Vagina (tissue), 2 donors: ENCODE measurements at regions not wholly inside any gene's neighbourhood (a gene's known extent, or its start where the extent isn't known, plus 50 kb on each side); places are given as distances from the start of the nearest gene placed in this dataset.
A peak's percentile ranks its signal among the peaks of the same experiment; 100 is the strongest.
"Not testable (repeated sequence)": the region's sequence is repeated elsewhere in the genome, so short reads cannot be mapped to it uniquely, and the experiment has no call there.

Experiments
- DNase-seq, 2 donors: peaks; one replicate each; pipeline ENCODE4 v3.0.0-alpha.2; 2017; ENCODE audit errors: extremely low spot score in 2 of 2
- H3K27ac ChIP-seq: fragments of 200-600 bp; sonication (generic); one replicate; pipeline ENCODE4 v1.5.1; 2019
- H3K27me3 ChIP-seq: fragments of 200-600 bp; sonication (generic); one replicate; pipeline ENCODE4 v1.5.1; 2019
- H3K36me3 ChIP-seq, 2 donors: fragments of 200-600 bp; sonication (generic); one replicate each; pipeline ENCODE4 v1.5.1; 2017 to 2019
- H3K4me1 ChIP-seq: fragments of 200-600 bp; sonication (generic); one replicate; pipeline ENCODE4 v1.5.1; 2019
- H3K4me3 ChIP-seq, 2 donors: fragments of 200-600 bp; sonication (generic); 1 replicate in 1 of 2; 2 replicates in 1 of 2; pipeline ENCODE4 v1.5.1; 2016 to 2019
- H3K9me3 ChIP-seq: fragments of 200-600 bp; sonication (generic); one replicate; pipeline ENCODE4 v1.5.1; 2019
- POLR2A ChIP-seq, 2 donors: fragments of 450-650 bp; IDR thresholded peaks; one replicate each; pipeline ENCODE4 v1.6.1; 2017; ENCODE audit warnings: antibody characterized with exemption in 2 of 2, mild to moderate bottlenecking in 2 of 2, moderate library complexity in 2 of 2
- POLR2AphosphoS5 ChIP-seq, 2 donors: sonication (generic); formaldehyde crosslinking; IDR thresholded peaks; one replicate each; pipeline ENCODE4 v1.9.0; 2017; ENCODE audit warnings: antibody characterized with exemption in 2 of 2, mild to moderate bottlenecking in 2 of 2, low read depth in 1 of 2; ENCODE audit not compliant: insufficient read depth in 1 of 2
- intact Hi-C: fragments of 100-400 bp; cut with DNase I; formaldehyde crosslinking; loops from one replicate; pipeline ENCODE4 v1.15.1; 2023
- TF ChIP-seq, protein P1 (sequence below), 3 experiments: fragments of 450-650 bp in 2 of 3; fragments of 200-600 bp in 1 of 3; sonication (generic) in 1 of 3; IDR thresholded peaks; one replicate each; pipeline ENCODE4 v1.5.1; 2017 to 2019; ENCODE audit warnings: antibody characterized with exemption in 3 of 3, mild to moderate bottlenecking in 2 of 3, moderate library complexity in 2 of 3

DNA sequence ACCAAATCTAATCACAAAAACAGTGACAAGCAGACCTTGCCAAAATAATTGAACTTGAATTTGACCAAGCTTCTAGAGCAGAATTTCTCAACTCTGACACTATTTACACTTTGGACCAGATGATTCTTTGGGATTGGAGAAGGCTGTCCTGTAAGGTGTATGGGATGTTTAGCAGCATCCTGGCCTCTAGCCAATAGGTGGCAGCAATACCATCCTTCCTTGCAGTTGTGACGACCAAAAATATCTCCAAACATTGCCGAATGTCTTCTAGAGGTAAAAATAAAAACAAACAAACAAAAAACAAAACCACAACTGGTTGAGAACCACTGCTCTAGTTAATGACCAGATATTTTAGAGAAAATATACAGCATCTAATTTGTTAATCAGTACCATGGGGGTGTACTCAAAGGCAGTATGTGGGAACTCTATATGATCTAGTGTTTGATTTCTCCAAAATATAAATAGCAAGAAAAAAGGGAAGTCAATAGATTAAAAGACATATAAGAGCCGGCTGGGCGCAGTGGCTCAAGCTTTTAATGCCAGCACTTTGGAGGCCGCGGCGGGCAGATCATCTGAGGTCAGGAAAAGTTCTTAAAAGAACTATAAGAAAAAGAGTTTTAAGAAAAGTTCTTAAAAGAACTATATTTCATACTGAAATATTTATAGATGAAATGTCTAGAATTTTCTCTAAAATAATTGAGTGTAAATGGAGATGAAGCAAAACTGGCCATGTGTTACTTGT is 60.9 kb upstream of the ZNF527 start:
- no peak for DNase-seq
- peaks cover 7% of the 10 kb centered on the region for H3K4me1 ChIP-seq
- no peaks in the 10 kb centered on the region for H3K9me3 ChIP-seq
- no peak overlapping the region for H3K27ac ChIP-seq
- no peaks in the 10 kb centered on the region for H3K27me3 ChIP-seq
- H3K36me3 ChIP-seq: no peaks in the 10 kb centered on the region
- intact Hi-C loops: no loop called here
- TF ChIP-seq, protein P1, sequence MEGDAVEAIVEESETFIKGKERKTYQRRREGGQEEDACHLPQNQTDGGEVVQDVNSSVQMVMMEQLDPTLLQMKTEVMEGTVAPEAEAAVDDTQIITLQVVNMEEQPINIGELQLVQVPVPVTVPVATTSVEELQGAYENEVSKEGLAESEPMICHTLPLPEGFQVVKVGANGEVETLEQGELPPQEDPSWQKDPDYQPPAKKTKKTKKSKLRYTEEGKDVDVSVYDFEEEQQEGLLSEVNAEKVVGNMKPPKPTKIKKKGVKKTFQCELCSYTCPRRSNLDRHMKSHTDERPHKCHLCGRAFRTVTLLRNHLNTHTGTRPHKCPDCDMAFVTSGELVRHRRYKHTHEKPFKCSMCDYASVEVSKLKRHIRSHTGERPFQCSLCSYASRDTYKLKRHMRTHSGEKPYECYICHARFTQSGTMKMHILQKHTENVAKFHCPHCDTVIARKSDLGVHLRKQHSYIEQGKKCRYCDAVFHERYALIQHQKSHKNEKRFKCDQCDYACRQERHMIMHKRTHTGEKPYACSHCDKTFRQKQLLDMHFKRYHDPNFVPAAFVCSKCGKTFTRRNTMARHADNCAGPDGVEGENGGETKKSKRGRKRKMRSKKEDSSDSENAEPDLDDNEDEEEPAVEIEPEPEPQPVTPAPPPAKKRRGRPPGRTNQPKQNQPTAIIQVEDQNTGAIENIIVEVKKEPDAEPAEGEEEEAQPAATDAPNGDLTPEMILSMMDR (IDR thresholded peaks at IDR 0.05): no peak
- TF ChIP-seq POLR2AphosphoS5 (IDR thresholded peaks at IDR 0.05; ENCODE audit: insufficient read depth in 1 of 2, low read depth in 1 of 2): no peak
- TF ChIP-seq POLR2A (IDR thresholded peaks at IDR 0.05): no peak
- H3K4me3 ChIP-seq: no peak overlapping the region

DNA sequence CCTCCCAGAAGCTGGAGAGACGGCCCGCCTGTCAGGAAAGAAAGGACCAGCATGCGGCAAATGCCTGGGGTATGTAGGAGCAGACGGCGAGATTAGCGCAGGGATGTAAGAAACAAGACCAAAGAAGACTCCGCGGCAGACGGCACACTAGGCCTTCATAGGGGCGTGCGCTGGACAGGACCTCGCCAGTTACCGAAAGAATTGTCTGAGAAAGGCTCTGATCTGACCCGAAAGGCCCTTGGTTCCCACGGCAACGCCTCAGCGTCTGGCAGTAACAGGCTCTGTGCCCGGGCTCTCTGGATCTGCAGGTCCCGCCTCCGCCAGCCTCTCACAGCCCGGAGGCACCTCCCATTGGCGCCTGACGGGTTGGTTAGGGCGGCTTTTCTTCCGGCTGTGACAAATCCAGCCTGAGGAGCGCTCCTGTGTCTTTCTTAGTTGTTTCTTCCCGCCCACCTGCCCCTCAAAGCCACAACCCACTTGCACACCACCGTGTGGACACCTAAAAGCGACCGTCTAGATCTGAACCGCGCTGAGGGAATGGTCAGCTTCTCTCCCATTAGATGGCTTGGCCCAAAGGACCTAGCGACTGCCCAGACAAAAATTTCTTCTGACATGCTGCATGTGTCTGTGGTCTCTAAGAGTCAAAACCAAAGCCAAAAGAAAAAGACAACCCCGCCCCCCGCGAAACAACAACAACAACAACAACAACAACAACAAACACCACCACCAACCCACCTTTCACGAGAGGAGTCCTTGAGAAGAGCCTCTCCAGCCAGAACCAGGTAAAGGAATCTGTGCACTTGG is 58.2 kb upstream of the ZNF527 start:
- H3K36me3 ChIP-seq, H3K27me3 ChIP-seq, DNase-seq, intact Hi-C loops, H3K9me3 ChIP-seq: not testable (repeated sequence)
- Histone ChIP-seq H3K27ac (peak overlapping the region; percentile 54), H3K4me1 (peaks cover 11% of the 10 kb centered on the region), H3K4me3 (peak overlapping the region; percentile 35 to 39)
- TF ChIP-seq POLR2AphosphoS5 (IDR thresholded peaks at IDR 0.05; ENCODE audit: insufficient read depth in 1 of 2, low read depth in 1 of 2): peak in 1 of 2 donors; percentile 48

DNA sequence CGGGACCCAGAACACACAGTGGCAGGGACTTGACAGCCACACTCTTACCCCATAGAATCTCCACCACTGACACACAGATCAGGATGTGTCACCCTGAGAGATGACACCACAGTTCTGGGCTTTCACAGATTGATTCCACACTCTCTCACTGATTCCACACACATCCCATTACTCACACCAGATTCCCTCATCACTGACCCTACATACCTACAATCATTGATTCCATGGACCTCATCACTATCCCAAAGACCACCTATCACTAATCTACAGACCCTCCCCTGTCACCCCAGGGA is 57.6 kb upstream of the ZNF527 start:
- TF ChIP-seq POLR2A (IDR thresholded peaks at IDR 0.05): no peak
- TF ChIP-seq POLR2AphosphoS5 (IDR thresholded peaks at IDR 0.05; ENCODE audit: insufficient read depth in 1 of 2, low read depth in 1 of 2): no peak
- TF ChIP-seq, protein P1 (IDR thresholded peaks at IDR 0.05): no peak
- Histone ChIP-seq H3K27me3 (no peaks in the 10 kb centered on the region), H3K9me3 (no peaks in the 10 kb centered on the region), H3K36me3 (no peaks in the 10 kb centered on the region), H3K4me1 (peaks cover 13% of the 10 kb centered on the region), H3K27ac (peak overlapping the region; percentile 54), H3K4me3 (peak overlapping the region; percentile 35 to 39)
- intact Hi-C loops: no loop called here
- no peak for DNase-seq

DNA sequence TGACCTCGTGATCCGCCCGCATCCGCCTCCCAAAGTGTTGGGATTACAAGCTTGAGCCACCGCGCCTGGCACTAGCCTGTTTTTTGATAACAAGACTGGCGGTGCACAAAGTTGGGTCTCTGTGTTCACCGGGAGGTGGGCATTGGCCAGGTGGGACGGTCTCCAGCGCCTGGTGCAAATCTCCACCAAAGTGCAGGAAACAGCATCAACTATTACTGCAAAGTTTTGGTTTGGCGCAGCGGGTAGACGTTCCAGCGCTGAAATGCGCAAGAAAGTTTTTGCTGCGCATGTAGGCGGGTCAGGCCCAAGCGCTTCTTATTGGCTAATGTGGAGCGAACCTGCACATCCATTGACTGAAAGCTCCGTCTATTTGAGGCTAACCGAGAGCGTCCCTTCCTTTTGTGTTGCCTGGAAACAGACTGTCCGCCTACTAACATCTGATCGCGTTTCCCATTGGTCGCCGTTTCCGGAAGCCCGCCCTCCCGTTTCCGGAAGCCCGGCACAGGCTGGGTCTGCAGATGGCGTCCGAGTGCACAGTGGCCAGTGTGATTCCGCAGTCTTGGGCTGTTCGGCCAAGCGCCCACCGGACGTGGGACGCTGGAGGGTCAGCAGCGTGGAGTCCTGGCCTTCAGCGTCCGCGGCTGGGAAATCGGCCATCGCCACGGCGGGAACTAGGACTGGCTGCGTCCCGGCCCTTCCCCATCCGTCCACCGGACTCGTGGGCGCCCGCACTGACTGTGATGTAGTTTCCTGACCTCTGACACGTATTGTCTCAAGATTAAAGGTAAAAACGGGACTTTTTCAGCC is 53.3 kb upstream of the ZNF527 start:
- H3K27me3 ChIP-seq: no peaks in the 10 kb centered on the region
- peaks cover 42% of the 10 kb centered on the region for H3K4me1 ChIP-seq
- H3K9me3 ChIP-seq: no peaks in the 10 kb centered on the region
- H3K4me3 ChIP-seq: peak overlapping the region; percentile 66 to 96
- intact Hi-C loops: no loop called here
- TF ChIP-seq POLR2AphosphoS5 (IDR thresholded peaks at IDR 0.05; ENCODE audit: insufficient read depth in 1 of 2, low read depth in 1 of 2) (peak; percentile 91), POLR2A (IDR thresholded peaks at IDR 0.05) (peak in 1 of 2 donors; percentile 50)
- TF ChIP-seq, protein P1 (IDR thresholded peaks at IDR 0.05): no peak
- H3K27ac ChIP-seq: peak overlapping the region; percentile 78
- DNase-seq: peak; percentile 99
- peaks cover 0 to 2% of the 10 kb centered on the region in 2 donors for H3K36me3 ChIP-seq

DNA sequence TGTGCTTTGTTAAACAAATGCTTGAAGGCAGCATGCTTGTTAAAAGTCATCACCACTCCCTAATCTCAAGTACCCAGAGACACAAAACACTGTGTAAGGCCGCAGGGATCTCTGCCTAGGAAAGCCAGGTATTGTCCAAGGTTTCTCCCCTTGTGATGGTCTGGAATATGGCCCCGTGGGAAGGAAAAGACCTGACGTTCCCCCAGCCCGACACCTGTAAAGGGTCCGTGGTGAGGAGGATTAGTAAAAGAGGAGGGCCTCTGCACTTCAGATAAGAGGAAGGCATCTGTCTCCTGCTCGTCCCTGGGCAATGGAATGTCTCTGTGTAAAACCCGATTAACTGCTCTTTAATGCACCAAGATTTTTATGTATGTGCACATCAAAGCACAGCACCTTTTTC is 49.9 kb upstream of the ZNF527 start:
- H3K27me3 ChIP-seq, H3K4me3 ChIP-seq, H3K27ac ChIP-seq, intact Hi-C loops, H3K36me3 ChIP-seq, H3K9me3 ChIP-seq, DNase-seq: not testable (repeated sequence)
- peaks cover 44% of the 10 kb centered on the region for H3K4me1 ChIP-seq
